Mucosa of stomach (tissue), 1 donor: ENCODE measurements at regions not wholly inside any gene's neighbourhood (a gene's known extent, or its start where the extent isn't known, plus 50 kb on each side); places are given as distances from the start of the nearest gene placed in this dataset.
"Not testable (repeated sequence)": the region's sequence is repeated elsewhere in the genome, so short reads cannot be mapped to it uniquely, and the experiment has no call there.

Experiments used
- H3K27me3 ChIP-seq: one replicate; pipeline ENCODE4 v1.7.0; 2013; ENCODE audit warnings: mild to moderate bottlenecking, low read length; ENCODE audit not compliant: control insufficient read depth, insufficient read depth
- H3K36me3 ChIP-seq: one replicate; pipeline ENCODE4 v1.7.0; 2013; ENCODE audit warnings: low read length; ENCODE audit not compliant: control insufficient read depth, insufficient read depth
- H3K4me1 ChIP-seq: one replicate; pipeline ENCODE4 v1.7.0; 2013; ENCODE audit warnings: mild to moderate bottlenecking, low read length; ENCODE audit not compliant: control insufficient read depth, insufficient read depth
- H3K4me3 ChIP-seq: one replicate; pipeline ENCODE4 v1.7.0; 2013; ENCODE audit warnings: low read length
- H3K9ac ChIP-seq: one replicate; pipeline ENCODE4 v1.7.0; 2013; ENCODE audit warnings: mild to moderate bottlenecking, low read length, moderate library complexity
- H3K9me3 ChIP-seq: one replicate; pipeline ENCODE4 v1.7.0; 2013; ENCODE audit warnings: mild to moderate bottlenecking, low read length, moderate library complexity; ENCODE audit not compliant: control insufficient read depth
- donor health status: Pancreatic carcinoma.

GRCh38 chr5:39755986-39756385 lies 331.2 kb upstream of the DAB2 start:
- H3K36me3 ChIP-seq: no peaks in the 10 kb centered on the region
- H3K9ac ChIP-seq: no peak overlapping the region
- H3K4me3 ChIP-seq: no peak overlapping the region
- no peaks in the 10 kb centered on the region for H3K9me3 ChIP-seq
- H3K4me1 ChIP-seq: no peaks in the 10 kb centered on the region
- no peaks in the 10 kb centered on the region for H3K27me3 ChIP-seq

DNA sequence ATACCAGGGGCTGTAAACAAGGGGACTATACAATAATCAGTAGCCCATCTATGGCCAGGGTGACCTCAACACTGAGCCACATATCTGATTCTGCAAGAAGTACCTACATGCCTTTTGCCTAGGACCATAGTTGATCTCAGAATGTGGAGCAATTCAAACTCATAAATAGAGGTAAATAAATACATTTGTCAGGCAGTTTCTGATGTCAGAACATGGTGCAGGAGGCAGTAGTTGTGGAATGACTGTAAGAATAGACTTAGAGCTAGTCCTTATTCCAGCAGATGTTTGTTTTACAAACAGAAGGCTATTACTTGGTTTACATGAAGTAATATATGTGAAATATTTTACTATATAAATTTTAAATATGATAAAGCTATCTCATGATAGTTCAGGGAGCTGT lies 330.7 kb upstream of the DAB2 start:
- Histone ChIP-seq H3K4me1 (no peaks in the 10 kb centered on the region), H3K27me3 (no peaks in the 10 kb centered on the region), H3K9ac (no peak overlapping the region), H3K36me3 (no peaks in the 10 kb centered on the region), H3K4me3 (no peak overlapping the region), H3K9me3 (no peaks in the 10 kb centered on the region)

DNA sequence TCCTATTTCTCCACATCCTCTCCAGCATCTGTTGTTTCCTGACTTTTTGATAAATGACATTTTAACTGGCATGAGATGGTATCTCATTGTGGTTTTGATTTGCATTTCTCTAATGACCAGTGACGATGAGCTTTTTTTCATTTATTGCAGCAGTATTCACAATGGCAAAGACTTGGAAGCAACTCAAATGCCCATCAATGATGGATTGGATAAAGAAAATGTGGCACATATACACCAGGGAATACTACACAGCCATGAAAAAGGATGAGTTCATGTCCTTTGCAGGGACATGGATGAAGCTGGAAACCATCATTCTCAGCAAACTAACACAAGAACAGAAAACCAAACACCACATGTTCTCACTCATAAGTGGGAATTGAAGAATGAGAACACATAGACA lies 329.0 kb upstream of the DAB2 start:
- not testable (repeated sequence) for H3K9me3 ChIP-seq, H3K4me3 ChIP-seq, H3K36me3 ChIP-seq, H3K27me3 ChIP-seq, H3K9ac ChIP-seq, H3K4me1 ChIP-seq

GRCh38 chr5:39750661-39751060 lies 325.9 kb upstream of the DAB2 start:
- no peaks in the 10 kb centered on the region for H3K36me3 ChIP-seq
- H3K9me3 ChIP-seq: no peaks in the 10 kb centered on the region
- no peak overlapping the region for H3K9ac ChIP-seq
- H3K4me1 ChIP-seq: no peaks in the 10 kb centered on the region
- H3K27me3 ChIP-seq: no peaks in the 10 kb centered on the region
- H3K4me3 ChIP-seq: no peak overlapping the region

GRCh38 chr5:39742916-39743315 lies 318.1 kb upstream of the DAB2 start:
- Histone ChIP-seq H3K4me1 (no peaks in the 10 kb centered on the region), H3K36me3 (no peaks in the 10 kb centered on the region), H3K27me3 (no peaks in the 10 kb centered on the region), H3K4me3 (no peak overlapping the region), H3K9ac (no peak overlapping the region), H3K9me3 (no peaks in the 10 kb centered on the region)

DNA sequence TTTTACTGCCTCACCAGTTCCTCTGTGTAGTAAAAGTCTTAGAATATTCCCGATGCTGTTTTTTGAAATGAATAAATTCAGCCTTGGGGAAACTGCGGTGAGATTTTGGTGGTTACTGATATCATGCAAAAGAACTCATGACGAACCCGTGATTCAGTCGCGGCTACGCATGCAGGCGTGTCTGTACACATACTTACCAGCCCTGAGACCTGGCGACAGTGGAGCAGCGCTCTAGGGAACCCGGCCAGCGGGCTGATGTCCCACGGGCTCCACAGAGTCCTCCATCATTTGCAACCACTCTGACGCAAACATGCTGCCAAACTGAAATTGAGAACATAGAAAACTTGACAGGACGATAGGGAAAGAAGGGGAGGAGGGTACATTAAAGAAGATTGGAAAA lies 315.6 kb upstream of the DAB2 start:
- Histone ChIP-seq H3K9me3 (no peaks in the 10 kb centered on the region), H3K36me3 (no peaks in the 10 kb centered on the region), H3K4me1 (no peaks in the 10 kb centered on the region), H3K27me3 (no peaks in the 10 kb centered on the region), H3K9ac (no peak overlapping the region), H3K4me3 (no peak overlapping the region)

GRCh38 chr5:39732166-39732565 lies 307.4 kb upstream of the DAB2 start:
- no peaks in the 10 kb centered on the region for H3K36me3 ChIP-seq
- no peaks in the 10 kb centered on the region for H3K9me3 ChIP-seq
- no peaks in the 10 kb centered on the region for H3K27me3 ChIP-seq
- H3K4me1 ChIP-seq: no peaks in the 10 kb centered on the region
- H3K4me3 ChIP-seq: no peak overlapping the region
- no peak overlapping the region for H3K9ac ChIP-seq

- Histone ChIP-seq H3K27me3 (no peaks in the 10 kb centered on the region), H3K9me3 (no peaks in the 10 kb centered on the region), H3K9ac (no peak overlapping the region), H3K4me1 (no peaks in the 10 kb centered on the region), H3K4me3 (no peak overlapping the region), H3K36me3 (no peaks in the 10 kb centered on the region)
Observed at GRCh38 chr5:39730699-39731098, 305.9 kb upstream of the DAB2 start.

DNA sequence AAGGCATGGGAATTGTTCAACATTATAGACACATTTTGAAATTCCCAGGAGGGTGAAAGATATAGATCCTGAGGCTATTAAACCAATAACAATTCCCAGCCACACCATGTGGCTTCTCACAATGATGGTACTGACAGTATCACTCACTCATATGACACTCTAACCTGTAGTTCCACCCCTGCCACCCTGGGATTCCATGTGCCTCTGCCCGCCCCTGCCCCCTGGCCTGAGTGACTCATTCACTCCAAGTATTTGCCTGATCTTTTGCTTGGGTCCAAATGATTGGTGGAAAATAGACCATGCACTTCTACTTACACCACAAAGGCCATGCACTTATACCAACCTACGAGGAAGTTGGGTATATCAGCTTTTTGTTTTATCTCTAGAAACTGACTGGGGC lies 305.2 kb upstream of the DAB2 start:
- H3K36me3 ChIP-seq: no peaks in the 10 kb centered on the region
- no peaks in the 10 kb centered on the region for H3K9me3 ChIP-seq
- H3K27me3 ChIP-seq: no peaks in the 10 kb centered on the region
- H3K4me1 ChIP-seq: no peaks in the 10 kb centered on the region
- H3K9ac ChIP-seq: no peak overlapping the region
- no peak overlapping the region for H3K4me3 ChIP-seq

DNA sequence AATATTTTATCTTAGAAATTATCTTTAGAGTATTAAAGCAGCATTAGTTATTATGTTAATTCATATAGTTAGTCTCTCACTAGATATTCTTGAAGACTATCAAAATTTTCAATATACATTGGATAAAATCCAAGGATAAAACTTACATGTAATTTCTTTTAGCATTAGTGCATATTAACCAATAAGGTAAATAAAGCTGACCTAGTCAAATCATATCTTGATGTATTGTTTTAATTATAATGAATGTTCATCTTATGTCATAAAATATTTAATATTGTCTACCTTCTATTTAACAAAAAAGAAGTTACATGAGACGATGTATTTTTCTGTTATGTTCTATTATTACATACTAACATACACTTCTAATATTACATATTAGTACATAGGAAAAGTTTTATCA lies 301.7 kb upstream of the DAB2 start:
- Histone ChIP-seq H3K36me3 (no peaks in the 10 kb centered on the region), H3K4me3 (no peak overlapping the region), H3K9ac (no peak overlapping the region), H3K4me1 (no peaks in the 10 kb centered on the region), H3K27me3 (no peaks in the 10 kb centered on the region), H3K9me3 (no peaks in the 10 kb centered on the region)

DNA sequence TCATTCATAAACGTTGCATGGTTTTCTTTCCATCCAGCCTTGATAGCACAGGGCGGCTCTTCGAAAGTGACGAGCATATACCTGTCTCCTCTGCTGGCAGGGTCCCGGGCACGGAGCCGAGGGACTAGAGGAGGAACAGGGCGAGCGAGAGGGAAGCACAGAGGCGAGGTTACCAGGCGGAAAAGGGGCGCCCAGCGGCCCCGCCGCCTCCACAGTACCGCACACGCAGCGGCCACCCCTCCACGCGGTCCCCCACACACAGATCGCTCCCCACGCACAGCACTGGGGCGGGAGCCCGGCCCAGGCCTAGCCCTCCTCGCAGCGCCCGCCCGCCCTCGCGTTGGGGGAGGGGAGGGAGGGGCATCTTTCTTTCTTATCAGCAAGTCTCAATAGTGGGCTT lies 296.6 kb upstream of the DAB2 start:
- Histone ChIP-seq H3K4me3 (no peak overlapping the region), H3K36me3 (no peaks in the 10 kb centered on the region), H3K9me3 (no peaks in the 10 kb centered on the region), H3K27me3 (no peaks in the 10 kb centered on the region), H3K4me1 (peaks cover under 1% of the 10 kb centered on the region), H3K9ac (no peak overlapping the region)

DNA sequence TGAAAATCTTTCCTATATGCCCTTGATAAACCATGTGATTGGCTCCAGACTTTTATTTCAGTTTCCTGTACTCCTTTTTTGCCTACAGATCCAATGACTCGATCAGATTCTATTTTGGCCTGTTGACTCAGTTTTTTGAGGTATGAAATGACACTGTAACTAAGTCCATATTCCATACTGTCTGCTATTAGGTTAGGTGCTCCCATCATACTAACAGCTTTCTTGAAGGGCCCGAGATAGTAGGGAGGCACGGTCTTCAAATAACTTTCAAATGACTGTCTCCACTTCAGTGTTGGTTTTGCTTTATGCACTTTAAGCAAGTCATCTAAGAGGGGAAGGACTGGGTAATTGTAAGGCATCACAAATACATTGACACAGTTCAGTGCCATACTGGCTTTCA lies 295.4 kb upstream of the DAB2 start:
- H3K4me3 ChIP-seq: no peak overlapping the region
- no peaks in the 10 kb centered on the region for H3K9me3 ChIP-seq
- H3K27me3 ChIP-seq: no peaks in the 10 kb centered on the region
- no peak overlapping the region for H3K9ac ChIP-seq
- no peaks in the 10 kb centered on the region for H3K36me3 ChIP-seq
- peaks cover 4% of the 10 kb centered on the region for H3K4me1 ChIP-seq

GRCh38 chr5:39717176-39717897 lies 292.6 kb upstream of the DAB2 start:
- Histone ChIP-seq H3K4me1 (peaks cover 4% of the 10 kb centered on the region), H3K9me3 (no peaks in the 10 kb centered on the region), H3K9ac (no peak overlapping the region), H3K4me3 (no peak overlapping the region), H3K36me3 (no peaks in the 10 kb centered on the region), H3K27me3 (no peaks in the 10 kb centered on the region)
